Lower leg skin (tissue), 3 donors: ENCODE measurements at regions not wholly inside any gene's neighbourhood (a gene's known extent, or its start where the extent isn't known, plus 50 kb on each side); places are given as distances from the start of the nearest gene placed in this dataset.

Source experiments
- CTCF ChIP-seq, 3 donors: fragments of 450-650 bp; IDR thresholded peaks; one replicate each; pipeline ENCODE4 v1.5.1; 2016; ENCODE audit warnings: antibody characterized with exemption in 3 of 3, mild to moderate bottlenecking in 3 of 3, moderate library complexity in 2 of 3
- POLR2A ChIP-seq, 2 donors: fragments of 450-650 bp; IDR thresholded peaks; one replicate each; pipeline ENCODE4 v1.6.1; 2016 to 2017; ENCODE audit warnings: antibody characterized with exemption in 2 of 2, mild to moderate bottlenecking in 1 of 2, moderate library complexity in 1 of 2

- no peak for TF ChIP-seq CTCF (IDR thresholded peaks at IDR 0.05)
- TF ChIP-seq POLR2A (IDR thresholded peaks at IDR 0.05), result no peak
These were observed 50.8 kb upstream of the RNF32 start for GRCh38 chr7:156589808-156590207.
